H1 (cell line): ENCODE measurements at regions not wholly inside any gene's neighbourhood (a gene's known extent, or its start where the extent isn't known, plus 50 kb on each side); places are given as distances from the start of the nearest gene placed in this dataset.

Experiments
- CTCF ChIA-PET: fragments of 300-600 bp; sonication (Branson Sonifier 250); formaldehyde crosslinking; loops from one replicate; lab custom pipeline; 2021; ENCODE audit not compliant: partially characterized antibody; lab: Charles Lee
- POLR2A ChIA-PET: fragments of 300-600 bp; sonication (Branson Sonifier 250); formaldehyde crosslinking; loops from one replicate; lab custom pipeline; 2021; ENCODE audit warnings: inconsistent platforms; ENCODE audit not compliant: partially characterized antibody; lab: Charles Lee
- DNase-seq, 2 experiments: peaks; one replicate each; pipeline versions ENCODE4 v3.0.0 to v3.0.0-alpha.2; 2010 to 2022; ENCODE audit warnings: low spot score in 2 of 2, low read depth in 1 of 2, mixed read lengths in 1 of 2
- FAIRE-seq: peaks from 2 replicates; lab custom pipeline; 2011; peaks lifted over from hg19 to GRCh38; lab: Jason Lieb, UNC
- H2AFZ ChIP-seq: 2 replicates; pipeline ENCODE4 v1.8.1; 2012; ENCODE audit warnings: low read length, inconsistent platforms
- H2AK5ac ChIP-seq: 2 replicates; pipeline ENCODE4 v1.6.1; 2013; ENCODE audit warnings: low read depth, low read length
- H2BK120ac ChIP-seq: replicated peaks from 2 replicates; pipeline ENCODE3; 2013; ENCODE audit warnings: low read depth, low read length, inconsistent platforms
- H2BK12ac ChIP-seq: 2 replicates; pipeline ENCODE4 v1.6.1; 2013; ENCODE audit warnings: low read depth, low read length
- H2BK15ac ChIP-seq: 2 replicates; pipeline ENCODE4 v1.6.1; 2013; ENCODE audit warnings: low read length
- H2BK20ac ChIP-seq: 2 replicates; pipeline ENCODE4 v1.6.1; 2013; ENCODE audit warnings: low read length
- H2BK5ac ChIP-seq: 2 replicates; pipeline ENCODE4 v1.6.1; 2013; ENCODE audit warnings: low read depth, low read length
- H3K14ac ChIP-seq: 2 replicates; pipeline ENCODE4 v1.6.1; 2013; ENCODE audit warnings: inconsistent platforms; ENCODE audit not compliant: insufficient read length
- H3K18ac ChIP-seq: 2 replicates; pipeline ENCODE4 v1.6.1; 2013; ENCODE audit warnings: low read length; ENCODE audit errors: extremely low read depth
- H3K23ac ChIP-seq: 2 replicates; pipeline ENCODE4 v1.6.1; 2013; ENCODE audit warnings: inconsistent platforms; ENCODE audit not compliant: insufficient read length
- H3K23me2 ChIP-seq: 2 replicates; pipeline ENCODE4 v1.6.1; 2013; ENCODE audit warnings: low read depth, low read length
- H3K27ac ChIP-seq: 2 replicates; pipeline ENCODE4 v1.6.1; 2011; ENCODE audit warnings: low read depth, low read length, inconsistent platforms
- H3K27me3 ChIP-seq, 4 experiments: replicated peaks in 1 of 4; 1 replicate in 1 of 4; 2 replicates in 3 of 4; pipeline versions ENCODE4 v1.6.1 to v1.8.1; 2011 to 2013; ENCODE audit warnings: low read length in 3 of 4, mild to moderate bottlenecking in 3 of 4, inconsistent platforms in 2 of 4, mixed read lengths in 2 of 4, moderate library complexity in 1 of 4; ENCODE audit not compliant: control insufficient read depth in 3 of 4, insufficient read depth in 3 of 4; ENCODE audit errors: extremely low read depth in 1 of 4
- H3K36me3 ChIP-seq, 4 experiments: 2 replicates each; pipeline versions ENCODE4 v1.6.1 to v1.8.1; 2011 to 2013; ENCODE audit warnings: mild to moderate bottlenecking in 4 of 4, low read length in 3 of 4, moderate library complexity in 2 of 4, control low read depth in 1 of 4, inconsistent platforms in 1 of 4; ENCODE audit not compliant: insufficient read depth in 4 of 4, control insufficient read depth in 2 of 4
- H3K4ac ChIP-seq: replicated peaks from 2 replicates; pipeline ENCODE3; 2013; ENCODE audit warnings: low read length, low read depth, mixed read lengths, inconsistent platforms; ENCODE audit not compliant: insufficient read length
- H3K4me1 ChIP-seq, 4 experiments: replicated peaks in 1 of 4; 1 replicate in 1 of 4; 2 replicates in 3 of 4; pipeline versions ENCODE4 v1.6.1 to v1.8.1; 2011 to 2013; ENCODE audit warnings: low read length in 3 of 4, inconsistent platforms in 2 of 4, mixed read lengths in 1 of 4; ENCODE audit not compliant: insufficient read depth in 4 of 4, control insufficient read depth in 3 of 4
- H3K4me2 ChIP-seq, 2 experiments: 2 replicates each; pipeline versions ENCODE4 v1.6.1 to v1.8.1; 2011 to 2013; ENCODE audit warnings: low read depth in 2 of 2, low read length in 2 of 2, control low read depth in 1 of 2, inconsistent platforms in 1 of 2, mild to moderate bottlenecking in 1 of 2; ENCODE audit not compliant: insufficient read depth in 1 of 2
- H3K4me3 ChIP-seq, 4 experiments: fragments of 200-600, 300-600 bp in 1 of 4; sonication (generic), shearing (Covaris generic), sonication (Bioruptor Twin) in 1 of 4; 2 replicates each; pipeline versions ENCODE4 v1.5.1 to v1.8.1; 2011 to 2016; ENCODE audit warnings: low read length in 4 of 4, low read depth in 3 of 4, control low read depth in 2 of 4, inconsistent platforms in 2 of 4, mild to moderate bottlenecking in 2 of 4, mixed read lengths in 1 of 4, moderate library complexity in 1 of 4; ENCODE audit not compliant: insufficient read depth in 2 of 4; ENCODE audit errors: extremely low read depth in 1 of 4
- H3K56ac ChIP-seq: replicated peaks from 2 replicates; pipeline ENCODE3; 2013; ENCODE audit warnings: low read depth, mild to moderate bottlenecking, mixed read lengths, low read length, inconsistent platforms; ENCODE audit not compliant: insufficient read length
- H3K79me1 ChIP-seq: 2 replicates; pipeline ENCODE4 v1.6.1; 2013; ENCODE audit warnings: low read depth, low read length, control low read depth
- H3K79me2 ChIP-seq, 2 experiments: 2 replicates each; pipeline versions ENCODE4 v1.6.1 to v1.8.1; 2012 to 2013; ENCODE audit warnings: low read length in 2 of 2, mild to moderate bottlenecking in 2 of 2, inconsistent platforms in 1 of 2; ENCODE audit not compliant: insufficient read depth in 2 of 2, control insufficient read depth in 1 of 2
- H3K9ac ChIP-seq, 4 experiments: replicated peaks in 1 of 4; 1 replicate in 1 of 4; 2 replicates in 3 of 4; pipeline versions ENCODE4 v1.6.1 to v1.8.1; 2011 to 2013; ENCODE audit warnings: low read depth in 3 of 4, low read length in 3 of 4, control low read depth in 2 of 4, mild to moderate bottlenecking in 2 of 4, moderate library complexity in 2 of 4, inconsistent platforms in 1 of 4; ENCODE audit errors: extremely low read depth in 1 of 4
- H3K9me3 ChIP-seq, 2 experiments: 2 replicates each; pipeline versions ENCODE4 v1.6.1 to v1.8.1; 2012 to 2013; ENCODE audit warnings: mild to moderate bottlenecking in 2 of 2, moderate library complexity in 2 of 2, control low read depth in 1 of 2, inconsistent platforms in 1 of 2, low read depth in 1 of 2, low read length in 1 of 2, mixed read lengths in 1 of 2; ENCODE audit not compliant: insufficient read depth in 2 of 2
- H4K20me1 ChIP-seq, 2 experiments: replicated peaks in 1 of 2; 2 replicates each; pipeline versions ENCODE3 to v1.8.1; 2011 to 2013; ENCODE audit warnings: inconsistent platforms in 2 of 2, low read length in 2 of 2, mild to moderate bottlenecking in 1 of 2; ENCODE audit not compliant: insufficient read depth in 2 of 2, control insufficient read depth in 1 of 2
- H4K5ac ChIP-seq: 2 replicates; pipeline ENCODE4 v1.6.1; 2013; ENCODE audit warnings: low read length, low read depth, mixed read lengths, inconsistent platforms; ENCODE audit not compliant: insufficient read length
- H4K8ac ChIP-seq: 2 replicates; pipeline ENCODE4 v1.8.0; 2013; ENCODE audit warnings: mild to moderate bottlenecking, moderate library complexity, low read length, inconsistent platforms; ENCODE audit not compliant: insufficient read depth; ENCODE audit errors: extremely low read depth
- H4K91ac ChIP-seq: replicated peaks from 2 replicates; pipeline ENCODE3; 2013; ENCODE audit warnings: low read length, mixed read lengths, inconsistent platforms; ENCODE audit not compliant: insufficient read length
- BCL11A ChIP-seq, 2 experiments: IDR thresholded peaks; one replicate each; pipeline ENCODE4 v1.6.1; 2011; ENCODE audit warnings: low read depth in 2 of 2, low read length in 2 of 2, mild to moderate bottlenecking in 2 of 2
- BRCA1 ChIP-seq: IDR thresholded peaks from 2 replicates; pipeline ENCODE4 v1.6.1; 2012; ENCODE audit warnings: low read depth, low read length, improper control_type of control experiment
- CREB1 ChIP-seq: IDR thresholded peaks from 2 replicates; pipeline ENCODE4 v1.6.1; 2012; ENCODE audit warnings: inconsistent platforms
- CTBP2 ChIP-seq: IDR thresholded peaks from 2 replicates; pipeline ENCODE4 v1.7.0; 2011; ENCODE audit warnings: borderline replicate concordance, mild to moderate bottlenecking, moderate library complexity, mixed read lengths, low read length; ENCODE audit not compliant: insufficient read depth, insufficient read length
- KDM5A ChIP-seq: fragments of 200-600 bp; IDR thresholded peaks from 2 replicates; pipeline ENCODE4 v1.7.1; 2012; ENCODE audit warnings: mild to moderate bottlenecking, low read length, inconsistent platforms, mixed read lengths
- POLR2A ChIP-seq, 2 experiments: IDR thresholded peaks; 1 replicate in 1 of 2; 2 replicates in 1 of 2; pipeline ENCODE4 v1.6.1; 2011; ENCODE audit warnings: low read depth in 2 of 2, low read length in 2 of 2, mild to moderate bottlenecking in 2 of 2; ENCODE audit errors: control extremely low read depth in 1 of 2
- WGBS, 2 experiments: shearing (Covaris generic) in 1 of 2; methylation state at CpG; one replicate each; pipeline versions ENCODE4 v1.1.6 to v1.1.7; 2013 to 2015; ENCODE audit warnings: low lambda C conversion rate in 2 of 2, mixed read lengths in 2 of 2, inconsistent platforms in 1 of 2, low coverage in 1 of 2, missing lambda C conversion rate in 1 of 2; ENCODE audit not compliant: insufficient replicate concordance in 2 of 2, insufficient coverage in 1 of 2, insufficient read length in 1 of 2; ENCODE audit errors: extremely low coverage in 1 of 2, missing lambda C conversion rate in 1 of 2; 5-methylcytosine and 5-hydroxymethylcytosine counted together

DNA sequence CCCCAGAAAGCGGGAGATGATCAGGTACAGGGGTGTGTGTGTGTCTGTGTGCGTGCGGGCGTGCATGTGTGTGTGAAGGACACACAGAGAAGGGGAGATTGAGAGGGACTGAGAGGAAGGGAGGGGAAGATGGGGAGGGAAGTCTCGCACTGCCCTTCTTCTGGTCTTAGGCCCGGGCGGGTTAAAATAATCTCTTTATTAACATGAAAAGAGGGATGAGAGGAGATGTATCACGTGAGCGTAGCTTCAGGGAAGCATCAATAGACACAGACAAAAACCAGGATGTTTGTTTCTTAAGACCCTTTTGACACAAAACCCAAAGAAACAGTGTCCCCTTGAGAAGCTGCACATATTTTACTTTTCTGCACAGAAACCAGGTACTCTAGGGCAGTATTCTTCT lies 347.3 kb downstream of the BRD1 start:
- Histone ChIP-seq H2BK15ac (no peak overlapping the region), H3K4ac (no peak overlapping the region), H2BK12ac (0 out of 2 replicates have a peak overlapping the region, but pooled peaks have one; percentile 13), H4K5ac (no peak overlapping the region), H2BK20ac (no peak overlapping the region), H3K4me2 (no peak overlapping the region), H3K36me3 (no peaks in the 10 kb centered on the region), H3K27ac (no peak overlapping the region), H3K27me3 (no peaks in the 10 kb centered on the region), H3K9me3 (no peaks in the 10 kb centered on the region), H2BK120ac (no peak overlapping the region), H2AFZ (0 out of 2 replicates have a peak overlapping the region, but pooled peaks have one; percentile 26), H3K4me1 (peaks cover 0 to 21% (median 9%) of the 10 kb centered on the region in 4 experiments; a peak in 4 of 7 replicates), H4K8ac (no peak overlapping the region), H3K4me3 (no peak overlapping the region), H4K20me1 (peaks cover 0 to 4% of the 10 kb centered on the region in 2 experiments), H3K18ac (0 out of 2 replicates have a peak overlapping the region, but pooled peaks have one; percentile 2), H4K91ac (peak overlapping the region; percentile 72), H3K23me2 (peaks cover 16% of the 10 kb centered on the region; the same call in 1 of the 2 replicates), H2BK5ac (no peak overlapping the region), H2AK5ac (no peak overlapping the region), H3K56ac (no peak overlapping the region), H3K79me2 (no peaks in the 10 kb centered on the region), H3K9ac (no peak overlapping the region), H3K14ac (no peak overlapping the region), H3K79me1 (no peaks in the 10 kb centered on the region), H3K23ac (no peak overlapping the region)
- no peak for DNase-seq
- no peak for FAIRE-seq
- 71% methylated on average over 9 of the region's 9 CpGs; no CpG with 5 or more reads in 1 of the 2 experiments for WGBS, 2 experiments
- CTCF ChIA-PET: interaction anchor here (0.8 to 1.7 kb wide), 3 partner anchors 48 to 69 kb away, joined by 3 to 4 read pairs (median 4); no protein-coding TSS in a partner anchor
- POLR2A ChIA-PET: no interaction called here
- TF ChIP-seq KDM5A (no peak), CTBP2 (no peak), BRCA1 (no peak), POLR2A (IDR thresholded peaks at IDR 0.05; ENCODE audit: control extremely low read depth in 1 of 2, low read depth in 2 of 2, low read length in 2 of 2) (no peak), BCL11A (IDR thresholded peaks at IDR 0.05; ENCODE audit: low read depth in 2 of 2, low read length in 2 of 2) (no peak), CREB1 (no peak)
